ENCODE measurements at regions not wholly inside any gene's neighbourhood (a gene's known extent, or its start where the extent isn't known, plus 50 kb on each side); places are given as distances from the start of the nearest gene placed in this dataset.

DNA sequence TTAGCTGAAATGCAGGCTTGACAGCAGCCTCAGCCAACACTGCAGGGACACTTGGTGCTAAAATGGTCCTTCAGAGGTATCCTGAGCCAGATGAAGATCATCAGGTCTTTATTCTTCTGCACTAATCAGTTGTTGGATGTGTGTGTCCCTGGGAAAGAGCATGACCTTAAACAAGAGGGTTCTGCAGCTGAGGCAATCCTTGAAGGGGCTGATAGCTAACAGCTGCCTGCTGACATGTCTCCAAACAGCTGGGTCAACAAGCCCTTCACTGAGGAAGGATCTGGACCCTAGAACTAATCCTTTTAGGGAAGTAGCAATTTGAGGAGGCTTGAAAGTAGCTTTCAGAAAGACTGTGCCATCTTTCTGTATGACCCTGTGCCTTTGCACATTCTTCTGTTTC, 376.3 kb upstream of the ACTBL2 start:
- Histone ChIP-seq H3K4me1 (ENCODE audit: insufficient read depth, low read length) (no peaks in the 10 kb centered on the region), H3K9me3 (ENCODE audit: insufficient read depth, low read depth, low read length) (no peaks in the 10 kb centered on the region), H3K4me3 (ENCODE audit: low read length) (no peak overlapping the region), H3K9ac (ENCODE audit: low read depth, low read length) (no peak overlapping the region), H3K27ac (ENCODE audit: low read length) (no peak overlapping the region), H3K36me3 (ENCODE audit: insufficient read depth, low read depth, low read length) (no peaks in the 10 kb centered on the region), H3K27me3 (ENCODE audit: insufficient read depth, low read length) (no peaks in the 10 kb centered on the region)

DNA sequence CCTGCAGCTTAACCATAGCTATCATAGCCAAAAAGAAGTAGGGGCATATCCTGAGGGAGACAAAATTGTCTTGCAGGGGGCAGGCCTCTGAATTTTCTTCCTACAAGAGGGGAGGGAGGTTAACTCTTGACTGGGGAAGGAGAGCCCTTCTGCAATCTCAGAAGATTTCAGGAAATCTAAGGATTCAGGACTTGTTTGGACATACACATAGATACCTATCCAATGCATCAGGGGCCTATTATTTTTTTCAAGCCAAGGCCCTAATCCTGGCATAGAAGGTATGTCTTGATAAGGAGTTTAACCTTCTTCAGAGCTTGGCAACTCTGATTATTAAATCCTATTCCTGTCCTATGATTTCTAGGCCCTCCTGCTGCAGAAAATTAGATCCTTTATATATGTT, 375.1 kb upstream of the ACTBL2 start:
- no peak overlapping the region for H3K4me3 ChIP-seq (ENCODE audit: low read length)
- H3K27ac ChIP-seq (ENCODE audit: low read length) = no peak overlapping the region
- H3K9ac ChIP-seq (ENCODE audit: low read depth, low read length) = no peak overlapping the region
- no peaks in the 10 kb centered on the region for H3K36me3 ChIP-seq (ENCODE audit: insufficient read depth, low read depth, low read length)
- no peaks in the 10 kb centered on the region for H3K9me3 ChIP-seq (ENCODE audit: insufficient read depth, low read depth, low read length)
- no peaks in the 10 kb centered on the region for H3K27me3 ChIP-seq (ENCODE audit: insufficient read depth, low read length)
- no peaks in the 10 kb centered on the region for H3K4me1 ChIP-seq (ENCODE audit: insufficient read depth, low read length)

DNA sequence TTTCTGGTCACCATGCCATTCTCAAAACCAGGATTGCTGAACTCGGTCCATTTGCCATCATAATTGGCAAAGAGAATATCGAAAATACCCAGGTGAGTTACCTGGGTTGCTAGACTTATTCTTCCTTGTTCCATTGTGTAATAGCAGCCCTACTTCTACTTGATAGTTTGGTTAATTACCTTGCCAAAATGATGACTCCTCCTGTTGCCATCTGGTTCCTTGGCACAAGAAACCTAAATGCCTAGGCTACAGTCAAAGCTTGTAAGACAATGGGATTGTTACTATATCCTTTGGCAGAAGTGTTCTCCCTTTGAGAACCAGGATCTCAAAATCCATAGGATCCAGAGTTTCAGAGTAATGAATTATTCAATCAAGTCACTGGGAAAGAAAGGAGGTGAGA, 373.2 kb upstream of the ACTBL2 start:
- Histone ChIP-seq H3K4me1 (ENCODE audit: insufficient read depth, low read length) (no peaks in the 10 kb centered on the region), H3K36me3 (ENCODE audit: insufficient read depth, low read depth, low read length) (no peaks in the 10 kb centered on the region), H3K9me3 (ENCODE audit: insufficient read depth, low read depth, low read length) (no peaks in the 10 kb centered on the region), H3K27ac (ENCODE audit: low read length) (no peak overlapping the region), H3K4me3 (ENCODE audit: low read length) (no peak overlapping the region), H3K27me3 (ENCODE audit: insufficient read depth, low read length) (no peaks in the 10 kb centered on the region), H3K9ac (ENCODE audit: low read depth, low read length) (no peak overlapping the region)

DNA sequence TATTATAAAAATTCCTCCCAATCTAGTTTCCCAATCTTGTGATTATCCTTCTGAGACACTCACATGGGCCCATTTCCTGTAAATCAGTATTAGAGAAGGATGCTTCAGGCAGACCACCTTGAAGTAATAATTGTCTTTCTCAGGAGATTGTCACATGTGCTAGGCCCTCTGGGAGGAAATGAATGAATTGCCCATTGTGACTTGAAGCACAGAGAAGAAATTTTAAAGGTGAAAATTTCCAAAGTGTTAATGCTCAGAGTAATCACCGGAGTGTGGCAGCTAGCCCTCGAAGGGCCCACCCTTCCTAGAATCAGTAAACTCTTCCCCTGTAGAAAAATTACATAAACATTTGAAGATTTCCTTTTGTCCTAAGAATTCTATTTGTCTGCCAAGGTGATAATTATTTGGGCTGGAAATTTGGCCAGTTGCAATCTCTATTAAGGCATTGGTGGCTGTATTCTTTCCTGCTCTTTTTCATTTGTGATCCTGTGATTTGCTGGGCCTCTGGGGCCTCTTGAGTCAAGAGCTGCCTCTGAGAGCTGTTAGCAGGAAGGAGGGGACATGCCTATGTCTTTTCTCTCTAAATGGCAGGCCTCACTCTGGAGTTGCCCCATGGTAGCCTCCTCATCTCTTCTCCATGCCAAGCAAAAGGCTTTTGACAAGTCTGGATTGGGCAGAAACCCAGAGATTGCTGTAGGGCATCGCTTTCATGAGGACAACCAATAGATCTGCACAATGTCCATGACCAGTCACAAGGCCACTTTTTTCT, 371.5 kb upstream of the ACTBL2 start:
- no peak overlapping the region for H3K27ac ChIP-seq (ENCODE audit: low read length)

DNA sequence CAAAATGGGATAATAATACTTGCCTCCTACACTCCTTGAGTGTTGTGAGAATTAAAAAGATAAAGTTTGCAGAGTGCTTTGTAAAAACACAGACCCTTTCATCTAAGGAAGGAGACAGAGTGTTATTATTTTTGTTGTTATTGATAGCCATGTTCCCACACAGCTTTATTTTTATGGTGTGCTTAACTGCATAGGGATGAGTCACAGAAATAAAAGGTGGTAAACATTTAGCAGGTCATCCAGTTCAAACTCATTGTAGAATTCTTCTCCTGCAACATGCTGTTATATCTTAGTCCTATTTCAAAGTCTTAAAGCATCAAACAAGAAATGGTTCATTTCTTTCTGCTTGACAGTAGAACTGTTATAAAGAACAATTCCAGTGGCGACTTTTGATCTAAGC, 367.5 kb upstream of the ACTBL2 start:
- Histone ChIP-seq H3K27ac (ENCODE audit: low read length) (no peak overlapping the region), H3K4me1 (ENCODE audit: insufficient read depth, low read length) (no peaks in the 10 kb centered on the region)

More for the DNA sequence above, 371.5 kb upstream of the ACTBL2 start:
- Histone ChIP-seq H3K9me3 (ENCODE audit: insufficient read depth, low read depth, low read length) (no peaks in the 10 kb centered on the region), H3K4me3 (ENCODE audit: low read length) (no peak overlapping the region), H3K4me1 (ENCODE audit: insufficient read depth, low read length) (no peaks in the 10 kb centered on the region), H3K36me3 (ENCODE audit: insufficient read depth, low read depth, low read length) (no peaks in the 10 kb centered on the region), H3K27me3 (ENCODE audit: insufficient read depth, low read length) (no peaks in the 10 kb centered on the region), H3K9ac (ENCODE audit: low read depth, low read length) (no peak overlapping the region)

DNA sequence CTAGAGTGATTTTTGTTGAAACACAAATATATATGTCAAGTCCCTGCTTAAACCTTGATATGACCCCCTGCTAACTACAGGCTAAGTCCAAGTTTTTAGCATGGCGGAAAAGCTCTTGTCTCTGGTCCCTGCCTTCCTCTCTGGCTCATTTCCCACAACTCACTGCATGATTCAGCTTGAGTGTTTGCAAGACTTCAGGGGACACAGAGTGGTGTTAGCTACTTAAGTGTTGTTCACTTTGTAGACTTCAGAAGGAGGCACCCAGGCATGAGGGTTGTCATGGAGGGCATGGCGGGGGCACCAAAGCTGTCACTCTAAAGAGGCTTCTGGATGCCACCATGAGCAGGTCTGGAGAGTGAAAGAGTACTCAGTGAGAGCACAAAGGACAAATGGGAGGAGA, 362.4 kb upstream of the ACTBL2 start:
- Histone ChIP-seq H3K27ac (ENCODE audit: low read length) (no peak overlapping the region), H3K9me3 (ENCODE audit: insufficient read depth, low read depth, low read length) (no peaks in the 10 kb centered on the region), H3K9ac (ENCODE audit: low read depth, low read length) (no peak overlapping the region), H3K27me3 (ENCODE audit: insufficient read depth, low read length) (no peaks in the 10 kb centered on the region), H3K36me3 (ENCODE audit: insufficient read depth, low read depth, low read length) (no peaks in the 10 kb centered on the region), H3K4me1 (ENCODE audit: insufficient read depth, low read length) (peaks cover 16% of the 10 kb centered on the region), H3K4me3 (ENCODE audit: low read length) (no peak overlapping the region)

More for the DNA sequence above, 367.5 kb upstream of the ACTBL2 start:
- H3K9ac ChIP-seq (ENCODE audit: low read depth, low read length) = no peak overlapping the region
- no peaks in the 10 kb centered on the region for H3K27me3 ChIP-seq (ENCODE audit: insufficient read depth, low read length)
- H3K36me3 ChIP-seq (ENCODE audit: insufficient read depth, low read depth, low read length) = no peaks in the 10 kb centered on the region
- no peak overlapping the region for H3K4me3 ChIP-seq (ENCODE audit: low read length)
- H3K9me3 ChIP-seq (ENCODE audit: insufficient read depth, low read depth, low read length) = no peaks in the 10 kb centered on the region

DNA sequence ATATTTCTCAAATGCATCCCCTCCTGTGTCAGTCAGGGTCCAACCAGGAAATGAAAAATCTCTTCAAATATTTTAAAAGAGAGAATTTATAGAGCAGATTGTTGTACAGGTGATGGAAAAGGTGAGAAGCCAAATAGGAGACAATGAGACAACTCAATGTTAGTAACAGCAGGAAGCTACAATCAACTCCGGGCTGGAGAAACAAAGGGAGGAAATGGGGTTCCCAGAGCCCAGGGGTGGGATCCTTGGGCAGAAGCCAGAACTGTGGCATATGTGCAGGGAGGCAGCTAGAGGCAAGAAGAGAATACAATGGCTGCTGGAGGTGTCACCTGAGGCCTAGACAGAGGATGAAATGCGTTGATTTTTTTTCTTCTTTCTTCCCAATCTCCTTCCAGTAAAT, 361.8 kb upstream of the ACTBL2 start:
- Histone ChIP-seq H3K27ac (ENCODE audit: low read length) (no peak overlapping the region), H3K9ac (ENCODE audit: low read depth, low read length) (no peak overlapping the region), H3K27me3 (ENCODE audit: insufficient read depth, low read length) (no peaks in the 10 kb centered on the region)

DNA sequence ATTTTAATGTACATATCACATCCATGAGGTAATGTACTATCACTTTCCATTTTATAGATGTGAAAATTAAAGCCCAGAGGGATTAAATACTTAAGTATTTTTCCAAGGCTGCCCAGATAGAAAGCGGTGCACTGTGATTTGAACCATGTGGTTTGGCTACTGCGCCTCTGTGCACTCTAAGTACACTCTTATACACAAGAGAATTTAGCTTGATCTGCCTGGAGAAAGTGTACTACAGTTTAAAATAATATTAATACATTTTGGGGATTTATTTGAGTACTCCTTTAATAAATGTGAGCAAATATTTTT, 360.4 kb upstream of the ACTBL2 start:
- H3K4me3 ChIP-seq (ENCODE audit: low read length) = no peak overlapping the region
- no peaks in the 10 kb centered on the region for H3K9me3 ChIP-seq (ENCODE audit: insufficient read depth, low read depth, low read length)
- no peaks in the 10 kb centered on the region for H3K27me3 ChIP-seq (ENCODE audit: insufficient read depth, low read length)
- H3K4me1 ChIP-seq (ENCODE audit: insufficient read depth, low read length) = peaks cover 18% of the 10 kb centered on the region
- H3K27ac ChIP-seq (ENCODE audit: low read length) = no peak overlapping the region
- no peak overlapping the region for H3K9ac ChIP-seq (ENCODE audit: low read depth, low read length)
- H3K36me3 ChIP-seq (ENCODE audit: insufficient read depth, low read depth, low read length) = no peaks in the 10 kb centered on the region

More for the DNA sequence above, 361.8 kb upstream of the ACTBL2 start:
- H3K4me1 ChIP-seq (ENCODE audit: insufficient read depth, low read length) = peaks cover 18% of the 10 kb centered on the region
- H3K9me3 ChIP-seq (ENCODE audit: insufficient read depth, low read depth, low read length) = no peaks in the 10 kb centered on the region
- no peak overlapping the region for H3K4me3 ChIP-seq (ENCODE audit: low read length)
- H3K36me3 ChIP-seq (ENCODE audit: insufficient read depth, low read depth, low read length) = no peaks in the 10 kb centered on the region

DNA sequence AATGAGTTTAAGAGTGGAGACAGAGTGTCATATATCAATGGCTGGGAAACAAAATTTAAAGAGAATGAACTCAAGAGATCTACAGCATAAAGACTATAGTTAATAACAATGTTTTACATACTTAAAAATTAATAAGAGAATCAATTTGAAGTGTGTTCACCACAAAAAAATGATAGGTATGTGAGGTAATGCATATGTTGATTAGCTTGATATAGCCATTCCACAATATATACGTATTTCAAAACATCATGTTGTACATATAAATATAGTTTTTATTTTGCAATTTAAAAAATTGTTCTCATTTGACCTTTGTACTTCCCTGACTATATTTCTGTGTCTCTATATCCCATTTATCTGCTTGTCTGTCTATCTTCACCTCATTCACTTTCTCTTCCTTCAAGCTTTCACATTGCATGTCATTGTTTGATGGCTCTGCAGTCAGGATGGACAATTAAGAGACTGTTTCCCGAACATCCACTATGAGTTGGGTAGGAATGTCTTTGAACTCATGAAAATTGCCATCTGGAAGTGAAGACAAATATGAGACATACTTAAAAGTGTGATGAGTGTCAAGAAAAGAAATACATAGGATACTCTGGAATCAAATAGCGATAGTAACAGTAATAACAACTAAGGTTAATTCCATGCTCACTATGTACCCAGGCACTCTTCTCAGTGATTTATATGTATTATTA, 359.9 kb upstream of the ACTBL2 start:
- Histone ChIP-seq H3K27ac (ENCODE audit: low read length) (no peak overlapping the region), H3K4me1 (ENCODE audit: insufficient read depth, low read length) (peaks cover 18% of the 10 kb centered on the region)

DNA sequence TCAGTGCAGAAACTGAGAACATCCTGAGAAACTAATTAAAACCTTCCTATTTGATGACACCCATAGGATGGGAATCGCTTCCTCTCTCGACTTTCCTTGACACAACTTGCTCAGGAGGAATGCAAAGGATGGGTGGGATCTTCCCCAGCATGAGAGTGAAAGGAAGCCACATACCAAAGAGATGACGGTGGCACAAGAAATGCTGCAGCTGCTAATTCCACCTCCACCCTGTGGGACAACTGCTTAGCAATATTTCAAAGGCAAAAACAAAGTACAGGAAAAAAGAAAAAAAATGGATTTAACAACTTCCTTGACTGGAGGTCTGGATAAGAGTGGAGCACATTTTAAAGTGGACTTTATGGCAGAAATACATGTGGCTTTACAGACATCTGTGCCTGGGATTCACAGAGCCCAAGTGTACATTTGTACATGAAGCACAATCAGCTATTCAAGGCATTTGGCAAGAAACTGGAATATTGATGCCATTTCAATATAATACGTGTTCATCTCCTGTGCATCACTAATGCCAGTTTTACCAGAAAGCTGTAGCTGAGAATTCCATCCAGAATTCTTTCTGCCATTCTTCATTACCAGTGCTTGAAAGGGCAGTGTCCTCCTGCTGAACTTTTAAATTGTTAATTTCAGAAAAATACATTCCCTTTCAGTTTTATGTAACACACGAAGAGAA, 359.2 kb upstream of the ACTBL2 start:
- Histone ChIP-seq H3K27ac (ENCODE audit: low read length) (peak overlapping the region; percentile 34), H3K27me3 (ENCODE audit: insufficient read depth, low read length) (no peaks in the 10 kb centered on the region)

More for the DNA sequence above, 359.9 kb upstream of the ACTBL2 start:
- Histone ChIP-seq H3K9ac (ENCODE audit: low read depth, low read length) (no peak overlapping the region; the same call in 1 of the 2 replicates), H3K27me3 (ENCODE audit: insufficient read depth, low read length) (no peaks in the 10 kb centered on the region), H3K9me3 (ENCODE audit: insufficient read depth, low read depth, low read length) (no peaks in the 10 kb centered on the region), H3K4me3 (ENCODE audit: low read length) (no peak overlapping the region), H3K36me3 (ENCODE audit: insufficient read depth, low read depth, low read length) (no peaks in the 10 kb centered on the region)

DNA sequence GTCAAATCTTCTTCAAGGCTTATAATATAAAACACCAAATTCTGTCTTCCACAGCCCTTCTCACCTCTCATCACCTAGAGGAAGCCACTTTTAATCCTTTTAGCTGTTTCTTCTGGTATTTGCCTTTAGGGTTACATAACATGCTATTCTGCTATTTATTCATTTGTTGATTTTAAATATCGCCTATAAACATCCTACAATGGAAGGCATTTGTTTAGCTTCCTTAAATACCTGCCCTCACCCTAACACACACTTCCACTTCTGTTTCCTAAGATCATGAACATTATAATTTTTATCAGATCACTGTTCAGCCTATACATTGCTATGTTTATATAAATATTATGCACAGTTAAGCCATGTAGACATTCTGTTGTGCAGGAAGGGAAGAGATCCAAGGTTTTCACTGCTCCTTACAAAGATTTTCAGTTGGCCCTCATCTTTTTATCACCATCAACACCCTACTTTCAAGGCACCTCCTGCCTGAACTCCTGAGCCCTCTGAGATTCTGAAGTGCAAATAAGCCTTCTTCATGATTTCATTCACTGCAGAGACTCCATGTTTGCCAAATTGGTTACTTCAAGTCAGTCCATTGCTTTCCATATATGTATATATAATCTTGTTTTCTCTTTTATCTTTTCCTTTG, 356.9 kb upstream of the ACTBL2 start:
- peaks cover 31% of the 10 kb centered on the region for H3K4me1 ChIP-seq (ENCODE audit: insufficient read depth, low read length)
- no peaks in the 10 kb centered on the region for H3K36me3 ChIP-seq (ENCODE audit: insufficient read depth, low read depth, low read length)
- no peaks in the 10 kb centered on the region for H3K9me3 ChIP-seq (ENCODE audit: insufficient read depth, low read depth, low read length)
- H3K27me3 ChIP-seq (ENCODE audit: insufficient read depth, low read length) = no peaks in the 10 kb centered on the region
- no peak overlapping the region for H3K9ac ChIP-seq (ENCODE audit: low read depth, low read length)
- H3K4me3 ChIP-seq (ENCODE audit: low read length) = no peak overlapping the region
- H3K27ac ChIP-seq (ENCODE audit: low read length) = no peak overlapping the region

More for the DNA sequence above, 359.2 kb upstream of the ACTBL2 start:
- Histone ChIP-seq H3K9me3 (ENCODE audit: insufficient read depth, low read depth, low read length) (no peaks in the 10 kb centered on the region), H3K4me1 (ENCODE audit: insufficient read depth, low read length) (peaks cover 18% of the 10 kb centered on the region), H3K9ac (ENCODE audit: low read depth, low read length) (no peak overlapping the region; the same call in 1 of the 2 replicates), H3K36me3 (ENCODE audit: insufficient read depth, low read depth, low read length) (no peaks in the 10 kb centered on the region), H3K4me3 (ENCODE audit: low read length) (no peak overlapping the region)
